TTC549 (cell line): ENCODE measurements at regions not wholly inside any gene's neighbourhood (a gene's known extent, or its start where the extent isn't known, plus 50 kb on each side); places are given as distances from the start of the nearest gene placed in this dataset.
"Not testable (repeated sequence)": the region's sequence is repeated elsewhere in the genome, so short reads cannot be mapped to it uniquely, and the experiment has no call there.

Experiments used
- FAIRE-seq: peaks from 2 replicates; lab custom pipeline; 2012; peaks lifted over from hg19 to GRCh38; lab: Jason Lieb, UNC

- not testable (repeated sequence) for FAIRE-seq
Measured at GRCh38 chr12:9543341-9543740, 64.4 kb downstream of the KLRB1 start.

DNA sequence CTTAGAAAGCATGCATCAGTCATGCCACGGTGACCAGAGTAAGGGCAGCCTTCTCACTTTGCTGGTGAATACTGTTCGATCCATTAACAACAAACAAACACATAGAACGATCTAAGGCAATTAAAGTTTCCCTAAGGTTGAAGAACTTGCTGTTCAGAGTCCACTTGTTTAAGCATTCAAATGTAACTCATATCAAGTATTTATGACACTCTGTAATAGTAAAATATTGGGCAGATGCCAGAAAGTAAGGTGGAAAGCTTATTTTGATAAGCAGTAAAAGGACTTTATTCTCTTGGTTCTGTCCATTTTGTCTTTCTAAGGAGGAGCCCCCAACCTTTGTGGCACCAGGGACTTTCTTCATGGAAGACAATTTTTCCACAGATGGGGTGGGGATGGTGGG is 64.9 kb downstream of the KLRB1 start:
- FAIRE-seq, result not testable (repeated sequence)

DNA sequence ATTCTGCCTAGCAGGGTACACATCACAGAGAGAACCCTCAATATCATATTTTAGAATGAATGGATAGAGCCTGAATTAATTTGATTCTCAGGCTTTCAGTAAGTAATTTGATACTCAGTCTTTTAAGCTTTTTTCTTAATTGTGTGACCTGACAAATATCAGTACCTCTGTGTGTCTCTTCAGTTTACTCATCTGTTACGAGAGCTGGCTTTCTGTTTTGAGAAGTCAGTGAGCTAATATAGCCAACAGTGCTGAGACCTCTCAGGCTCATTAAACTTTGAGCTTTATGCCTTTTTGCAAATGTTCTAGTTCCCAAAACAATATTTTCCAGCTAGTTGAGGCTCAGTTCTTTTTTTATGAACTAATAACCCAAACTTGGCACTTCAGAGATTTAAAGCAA is 91.8 kb downstream of the KLRB1 start:
- FAIRE-seq, result not testable (repeated sequence)

GRCh38 chr12:9512695-9513094 is 95.0 kb downstream of the KLRB1 start:
- peak; percentile 61 for FAIRE-seq

DNA sequence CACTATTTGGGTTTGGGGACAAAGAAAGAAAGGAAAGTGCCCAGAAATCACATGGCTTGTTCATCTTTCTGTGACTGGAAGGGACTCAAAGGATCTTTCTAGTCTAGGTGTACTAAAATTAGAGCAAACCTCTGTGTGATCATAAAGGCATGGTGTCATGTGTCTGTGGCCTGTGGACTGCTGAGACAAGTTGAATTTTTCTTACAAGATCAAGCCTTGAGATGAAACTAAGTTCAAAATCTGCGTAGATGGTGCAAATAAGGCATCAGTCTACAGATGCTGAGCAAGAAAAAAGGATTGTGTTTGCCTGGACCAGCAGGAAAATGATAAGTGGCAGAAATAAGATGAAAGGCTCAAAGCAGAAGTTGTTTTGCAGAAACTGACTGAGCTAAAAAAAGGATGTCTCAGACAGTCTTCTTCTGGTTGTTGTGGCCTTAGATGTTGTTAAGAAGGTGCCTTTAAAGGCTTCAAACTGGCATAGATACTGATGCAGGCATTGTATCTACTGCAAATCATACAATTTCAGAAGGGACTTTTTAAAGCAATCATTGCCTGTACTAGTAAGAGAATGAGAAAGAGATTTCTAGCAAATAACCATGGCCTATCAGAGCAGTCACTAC is 97.2 kb downstream of the KLRB1 start:
- not testable (repeated sequence) for FAIRE-seq

DNA sequence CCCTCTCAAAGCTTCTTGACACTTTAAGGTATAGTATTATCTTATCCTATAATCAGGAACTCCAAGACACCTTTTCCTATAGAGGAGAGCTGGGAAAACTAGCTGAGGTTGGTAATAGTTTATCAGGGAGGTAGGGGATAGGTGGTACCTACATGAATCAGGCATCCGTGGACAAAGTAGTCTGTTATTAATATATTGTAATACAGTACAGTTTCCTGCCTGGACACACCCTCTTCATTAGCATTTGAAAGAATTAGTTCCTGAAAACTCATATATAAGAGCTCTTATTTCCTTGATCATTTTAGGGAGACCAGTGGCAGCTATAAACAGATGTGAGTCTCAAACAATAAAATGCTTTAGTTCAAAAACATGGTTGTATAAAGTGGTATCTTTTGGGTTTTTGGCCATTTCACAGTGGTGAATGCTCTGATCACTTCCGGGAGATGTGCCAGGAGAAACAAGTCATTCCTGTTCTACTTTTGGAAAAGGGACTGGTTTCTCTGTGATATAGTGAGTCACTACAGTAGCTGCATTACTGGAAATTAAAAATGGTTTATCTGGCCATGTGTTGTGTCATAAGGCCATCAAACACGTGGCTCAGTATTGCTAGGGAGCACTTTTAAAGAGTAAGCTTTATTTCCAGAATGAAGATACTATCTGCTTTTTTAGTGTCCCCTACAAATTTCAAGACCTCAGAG is 98.1 kb downstream of the KLRB1 start:
- no peak for FAIRE-seq

DNA sequence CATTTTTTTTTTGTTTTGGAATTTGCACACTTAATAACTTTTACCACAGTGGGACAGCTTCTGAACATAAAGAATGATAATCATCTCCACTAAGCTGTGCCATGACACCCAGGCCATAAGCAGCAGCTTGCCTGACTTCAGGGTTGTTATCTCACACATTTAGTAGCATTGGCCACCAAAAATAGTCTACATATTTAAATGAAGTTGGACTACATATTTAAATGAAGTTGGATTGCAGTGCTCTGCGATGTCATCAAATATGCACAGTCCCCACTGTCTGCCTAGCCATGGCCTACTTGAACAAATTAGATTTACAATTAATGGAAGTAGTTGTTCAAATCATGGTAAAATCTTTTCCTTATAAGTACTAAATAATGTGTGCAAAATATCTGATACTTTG is 101.0 kb downstream of the KLRB1 start:
- FAIRE-seq, result no peak

- not testable (repeated sequence) for FAIRE-seq
Measured at GRCh38 chr12:9503384-9503783, 104.3 kb downstream of the KLRB1 start.

- FAIRE-seq, result not testable (repeated sequence)
Measured at GRCh38 chr12:9502845-9503244, 104.9 kb downstream of the KLRB1 start.

DNA sequence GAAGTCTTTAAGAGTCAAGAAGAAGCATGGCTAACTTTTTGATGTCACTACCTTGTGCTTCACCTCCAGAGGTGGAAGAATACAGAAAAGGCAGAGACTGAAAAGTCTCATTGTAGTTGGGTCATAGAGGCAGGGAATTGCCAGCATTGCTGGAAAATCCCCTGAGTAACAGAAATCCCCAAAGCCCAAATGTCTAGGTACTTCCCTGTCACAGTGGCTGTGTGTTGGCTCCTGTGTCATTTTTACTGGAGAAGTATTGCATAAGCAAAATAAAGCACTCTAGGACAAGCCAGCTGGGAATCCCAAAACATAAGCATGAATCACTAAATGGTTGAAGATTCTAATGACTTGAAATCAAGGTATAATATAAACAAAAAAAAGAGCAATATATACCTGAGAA is 114.4 kb downstream of the KLRB1 start:
- not testable (repeated sequence) for FAIRE-seq

DNA sequence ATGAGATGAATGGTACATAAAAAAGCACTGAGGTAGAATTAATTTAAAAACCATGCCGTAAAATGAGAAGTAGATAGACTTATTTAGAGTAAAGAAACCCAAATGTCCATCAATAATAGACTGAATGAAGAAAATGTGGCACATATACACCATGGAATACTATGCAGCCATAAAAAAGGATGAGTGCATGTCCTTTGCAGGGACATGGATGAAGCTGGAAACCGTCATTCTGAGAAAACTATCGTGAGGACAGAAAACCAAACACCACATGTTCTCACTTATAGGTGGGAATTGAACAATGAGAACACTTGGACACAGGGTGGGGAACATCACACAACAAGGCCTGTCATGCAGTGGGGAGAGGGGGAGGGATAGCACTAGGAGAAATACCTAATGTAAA is 126.4 kb downstream of the KLRB1 start:
- not testable (repeated sequence) for FAIRE-seq

GRCh38 chr12:9474197-9474596 is 133.5 kb downstream of the KLRB1 start:
- not testable (repeated sequence) for FAIRE-seq

GRCh38 chr12:9473638-9474037 is 134.1 kb downstream of the KLRB1 start:
- FAIRE-seq, result not testable (repeated sequence)

DNA sequence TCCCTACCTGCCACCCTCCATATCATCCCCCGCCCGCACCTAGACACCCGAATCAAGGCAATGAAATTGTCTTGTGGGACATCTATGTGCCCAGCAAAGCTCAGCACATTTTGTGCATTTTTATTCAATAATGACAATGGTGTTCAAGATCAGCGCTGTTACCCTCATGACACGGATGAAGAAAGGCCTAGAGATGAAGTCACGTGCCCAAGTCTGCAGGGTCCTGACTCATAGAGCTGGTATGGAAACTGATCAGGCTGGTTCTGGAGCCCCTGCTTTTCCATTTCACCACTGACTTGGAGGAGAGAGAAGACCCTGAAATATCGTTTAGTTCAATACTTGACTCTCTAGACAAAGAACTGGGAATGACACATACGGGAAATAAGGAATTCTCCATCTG is 136.2 kb downstream of the KLRB1 start:
- FAIRE-seq, result not testable (repeated sequence)

- not testable (repeated sequence) for FAIRE-seq
Measured at GRCh38 chr12:9470367-9470766, 137.3 kb downstream of the KLRB1 start.

DNA sequence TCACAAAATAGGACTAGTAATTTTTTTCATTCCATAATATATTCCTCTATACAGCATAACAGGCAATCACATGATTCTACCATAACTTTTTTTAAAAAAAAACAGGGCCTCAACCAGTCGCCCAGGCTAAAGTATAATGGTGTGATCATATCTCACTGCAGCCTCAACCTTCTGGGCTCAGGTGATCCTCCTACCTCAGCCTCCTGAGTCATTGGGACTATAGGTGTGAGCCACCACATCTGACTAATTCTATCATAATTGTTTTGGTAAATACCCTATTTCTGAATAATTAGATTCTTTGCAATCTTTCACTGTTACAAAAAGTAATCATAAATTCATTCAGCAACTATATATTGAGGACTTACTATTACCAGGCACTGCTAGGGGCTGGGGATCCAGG is 137.8 kb downstream of the KLRB1 start:
- not testable (repeated sequence) for FAIRE-seq

DNA sequence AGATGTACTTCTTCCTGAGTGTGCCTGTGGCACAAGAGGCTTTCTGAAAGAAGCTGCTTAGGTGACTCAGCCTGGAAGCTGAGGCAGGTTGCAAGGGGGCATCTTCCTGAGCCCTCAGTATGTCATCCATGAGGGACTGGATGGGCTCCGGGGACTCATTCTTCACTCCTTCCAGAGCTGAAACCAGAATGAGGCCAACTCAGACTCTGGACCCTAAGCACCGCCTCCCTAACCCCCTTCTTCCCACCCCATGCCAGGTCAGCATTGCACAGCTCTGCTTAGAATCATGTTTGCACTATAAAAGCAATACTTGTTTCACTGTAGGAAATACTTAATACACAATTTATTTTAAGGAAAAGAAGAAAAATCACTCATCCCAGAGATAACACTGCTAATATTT is 138.3 kb downstream of the KLRB1 start:
- FAIRE-seq, result not testable (repeated sequence)

DNA sequence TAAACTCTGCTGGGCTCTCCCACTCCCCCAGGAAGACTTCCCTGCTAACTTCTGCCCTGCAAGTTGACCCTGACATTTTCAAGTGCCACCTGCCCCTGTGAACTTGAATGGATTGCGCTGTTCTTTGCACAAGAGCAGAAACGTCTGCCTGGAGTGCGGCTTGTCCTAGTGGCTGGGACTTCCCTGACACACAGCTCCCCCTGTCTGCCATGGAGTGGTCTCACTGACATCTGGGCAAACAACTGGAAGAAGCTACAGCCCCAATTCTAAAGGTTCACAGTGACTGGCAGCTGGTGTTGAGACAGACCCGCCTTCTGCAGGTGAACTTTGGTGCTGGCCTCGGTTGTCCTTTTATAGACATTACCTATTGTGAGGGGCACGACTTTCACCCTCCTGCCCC is 138.7 kb downstream of the KLRB1 start:
- not testable (repeated sequence) for FAIRE-seq

DNA sequence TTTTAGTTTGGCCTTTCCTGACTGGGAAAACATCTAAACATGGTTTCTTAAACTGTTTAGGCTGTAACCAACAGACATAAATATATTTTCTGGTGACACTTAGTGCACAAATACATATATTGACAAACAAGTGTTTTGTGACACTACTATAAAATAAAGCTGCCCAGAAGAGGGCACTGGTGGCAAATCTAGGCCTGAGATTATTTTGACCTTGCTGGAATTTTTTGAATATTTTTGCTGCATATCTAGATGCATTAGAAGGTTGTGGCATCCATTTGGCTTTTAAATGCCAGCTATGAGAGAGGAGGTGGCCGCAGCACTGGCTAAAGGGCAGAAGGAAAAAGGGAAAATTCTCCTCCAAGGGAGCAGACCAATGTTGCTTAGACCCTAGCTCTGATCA is 139.6 kb downstream of the KLRB1 start:
- FAIRE-seq, result not testable (repeated sequence)

DNA sequence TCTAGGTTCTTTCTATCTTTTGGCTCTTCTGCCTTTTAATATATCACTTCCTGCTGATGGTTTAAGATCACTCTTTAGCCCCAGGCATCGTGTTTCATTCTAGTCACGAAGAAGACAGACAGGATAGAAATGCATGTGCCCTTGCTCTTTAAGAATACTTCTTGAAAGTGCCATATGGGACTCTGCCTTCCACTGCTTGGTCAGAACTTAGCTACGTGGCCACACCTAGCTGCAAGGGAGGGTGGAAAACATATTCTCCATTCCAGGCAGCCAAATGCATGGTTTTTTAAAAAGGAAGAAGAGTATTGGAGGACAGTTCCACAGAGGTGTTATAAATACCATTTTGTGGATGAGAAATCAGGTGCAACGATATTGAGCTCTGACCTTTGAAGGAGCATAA is 143.3 kb downstream of the KLRB1 start:
- FAIRE-seq, result no peak

GRCh38 chr12:9455516-9455915 is 152.2 kb downstream of the KLRB1 start:
- not testable (repeated sequence) for FAIRE-seq

- FAIRE-seq, result not testable (repeated sequence)
Measured at GRCh38 chr12:9454021-9454420, 153.7 kb downstream of the KLRB1 start.

DNA sequence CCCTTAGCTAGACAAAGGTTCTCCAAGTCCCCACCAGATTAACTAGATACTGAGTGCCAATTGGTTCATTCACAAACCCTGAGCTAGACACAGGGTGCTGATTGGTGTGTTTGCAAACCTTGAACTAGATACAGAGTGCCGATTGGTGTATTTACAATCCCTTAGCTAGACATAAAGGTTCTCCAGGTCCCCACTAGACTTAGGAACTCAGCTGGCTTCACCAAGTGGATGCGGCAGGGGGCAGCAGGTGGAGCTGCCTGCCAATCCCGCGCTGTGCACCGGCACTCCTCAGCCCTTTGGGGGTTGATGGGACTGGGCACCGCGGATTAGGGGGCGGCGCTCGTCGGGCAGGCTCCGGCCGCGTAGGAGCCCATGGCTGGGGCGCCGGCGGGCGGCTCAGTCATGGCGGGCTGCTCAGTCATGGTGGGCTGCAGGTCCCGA is 157.6 kb downstream of the KLRB1 start:
- not testable (repeated sequence) for FAIRE-seq

- FAIRE-seq, result not testable (repeated sequence)
Measured at GRCh38 chr12:9449657-9450126, 158.0 kb downstream of the KLRB1 start.
